SK-MEL-5 (cell line): ENCODE measurements at regions not wholly inside any gene's neighbourhood (a gene's known extent, or its start where the extent isn't known, plus 50 kb on each side); places are given as distances from the start of the nearest gene placed in this dataset.
"Not testable (repeated sequence)": the region's sequence is repeated elsewhere in the genome, so short reads cannot be mapped to it uniquely, and the experiment has no call there.

Experiments used
- DNase-seq: peaks from one replicate; pipeline ENCODE4 v3.0.0-alpha.2; 2016; ENCODE audit warnings: low read depth, low spot score
- in situ Hi-C: cut with HindIII; loops from 2 replicates; pipeline ENCODE4 v1.10.0; 2016; ENCODE audit warnings: low sequenced_read_pairs, high pct_unique_total_duplicates, low pct_unique_long_range_greater_than_20kb

DNA sequence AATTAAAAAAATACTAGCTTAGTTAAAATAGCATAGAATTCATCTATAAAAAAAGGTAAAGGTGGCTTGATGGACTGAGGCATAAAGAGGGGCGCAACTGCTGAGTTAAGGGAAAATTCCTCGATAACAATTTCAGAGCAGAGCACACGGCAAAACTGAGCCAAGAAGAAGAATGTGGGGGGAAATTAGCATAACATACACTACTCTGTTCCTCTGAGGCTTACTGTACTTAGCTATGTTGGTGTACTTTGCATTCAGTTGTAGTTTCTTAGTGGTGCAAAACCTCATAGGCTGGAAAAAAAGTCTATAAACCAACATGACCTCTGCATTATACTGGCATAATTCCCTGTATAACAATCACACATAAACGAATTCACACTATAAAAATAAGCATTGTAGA, 357.9 kb upstream of the LRRC3B start:
- in situ Hi-C loops, result no loop called here
- no peak for DNase-seq

DNA sequence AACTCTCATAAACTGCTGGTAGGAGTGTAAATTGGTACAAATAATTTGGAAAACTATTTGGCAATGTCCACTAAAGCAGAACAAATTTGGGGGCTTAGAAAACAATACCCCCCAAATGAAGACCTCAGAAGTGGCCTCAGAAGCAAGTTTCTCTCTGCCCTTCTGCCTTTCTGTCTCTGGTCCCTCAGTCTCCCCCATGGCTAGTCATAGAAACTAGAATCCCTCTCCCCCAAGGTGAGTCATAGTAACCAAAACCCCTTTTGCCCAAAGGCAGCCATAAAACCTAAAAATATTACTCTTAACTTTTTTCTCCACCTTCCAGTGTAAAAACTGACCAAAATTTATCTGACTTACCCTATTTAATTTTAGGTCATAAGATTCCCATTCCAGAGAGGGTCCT, 350.7 kb upstream of the LRRC3B start:
- in situ Hi-C loops, result no loop called here
- DNase-seq, result no peak

DNA sequence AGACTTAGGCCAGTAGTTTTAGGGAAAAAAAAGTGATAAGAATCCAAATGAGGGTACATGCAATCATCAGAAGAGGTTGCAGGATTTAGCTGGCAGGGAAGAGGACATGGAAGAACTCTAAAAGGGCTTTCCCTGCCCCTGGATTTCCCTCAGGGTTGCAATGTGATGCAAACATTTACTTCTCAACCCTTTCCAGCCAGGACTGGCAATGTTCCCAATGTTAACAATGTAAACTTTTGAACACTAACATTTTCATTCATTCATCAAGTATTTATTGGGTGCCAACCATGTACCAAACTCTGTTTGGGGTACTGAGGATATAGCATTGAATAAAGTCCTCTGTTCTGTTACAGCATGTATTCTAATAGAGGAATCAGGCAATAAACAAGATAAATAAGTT, 349.4 kb upstream of the LRRC3B start:
- no peak for DNase-seq
- in situ Hi-C loops, result no loop called here

DNA sequence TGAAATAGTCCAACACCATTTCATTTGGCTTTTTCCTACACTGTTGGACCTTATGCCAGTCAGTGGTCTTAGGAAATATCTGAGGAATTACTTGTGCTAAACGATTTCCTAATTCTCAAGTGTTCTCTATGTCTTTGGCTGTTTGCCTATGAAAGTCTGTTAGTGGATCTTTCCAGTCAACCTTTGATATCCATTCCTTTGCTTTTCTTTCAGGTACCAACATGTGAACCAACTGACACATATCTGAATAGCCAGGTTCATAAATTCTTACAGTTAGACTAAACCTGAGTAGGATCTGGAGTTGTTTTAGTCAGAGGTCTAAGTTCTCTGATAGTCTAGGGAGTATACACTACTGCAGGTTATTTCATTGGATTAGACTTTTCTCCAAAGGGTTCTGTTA, 343.5 kb upstream of the LRRC3B start:
- no peak for DNase-seq
- in situ Hi-C loops, result no loop called here

DNA sequence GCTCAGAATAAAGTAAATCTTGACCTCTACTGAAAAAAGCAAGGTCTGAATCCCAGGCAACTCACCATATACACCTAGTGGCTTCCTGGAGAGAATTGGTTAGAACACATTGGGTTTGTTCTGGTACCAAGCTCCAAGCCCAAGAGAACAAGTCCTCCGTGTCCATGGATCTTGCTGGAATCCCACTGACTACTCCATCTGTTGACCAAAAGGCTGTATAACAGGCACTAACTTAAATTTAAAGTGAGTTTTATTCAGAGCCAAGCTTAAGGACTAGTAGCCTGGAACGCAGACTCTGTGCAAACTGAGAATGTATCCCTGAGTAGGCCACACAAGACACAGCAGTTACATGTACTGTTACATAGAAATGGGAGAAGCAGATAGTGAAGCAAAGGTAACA, 342.1 kb upstream of the LRRC3B start:
- DNase-seq, result peak; percentile 9
- in situ Hi-C loops, result no loop called here

DNA sequence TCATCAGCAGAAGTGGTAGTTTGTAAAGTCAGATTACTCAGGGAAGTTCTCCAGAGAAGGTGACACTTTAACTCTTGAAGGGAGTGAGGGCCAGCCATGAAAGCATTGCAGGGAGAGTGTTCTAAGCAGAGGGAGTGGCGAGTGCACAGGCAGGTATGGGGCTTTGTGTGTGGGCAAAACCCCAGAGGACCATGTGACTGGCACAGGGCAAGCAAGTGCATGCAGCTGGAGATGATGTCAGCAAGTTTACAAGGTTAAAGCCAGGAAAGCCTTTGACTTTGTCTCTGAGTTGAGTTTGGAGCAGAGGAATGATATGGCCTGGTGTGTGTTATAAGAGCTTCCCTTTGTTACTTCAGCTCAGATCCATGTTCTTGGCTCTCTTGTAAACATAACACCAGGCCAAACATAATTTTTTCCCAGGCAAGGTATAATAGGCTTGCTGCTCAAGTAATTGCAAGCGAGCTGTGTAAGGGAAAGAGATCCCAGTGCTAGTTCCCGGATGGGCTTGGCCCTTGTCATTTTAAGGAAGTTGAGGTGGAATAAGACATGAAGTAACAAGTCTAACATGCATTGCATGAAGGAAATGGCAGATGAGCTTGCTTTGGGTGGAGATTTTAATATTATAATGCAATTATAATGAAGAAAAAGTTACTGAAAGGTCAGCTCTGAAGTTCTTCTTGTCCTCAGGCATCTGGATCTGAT, 341.1 kb upstream of the LRRC3B start:
- in situ Hi-C loops, result no loop called here
- no peak for DNase-seq

DNA sequence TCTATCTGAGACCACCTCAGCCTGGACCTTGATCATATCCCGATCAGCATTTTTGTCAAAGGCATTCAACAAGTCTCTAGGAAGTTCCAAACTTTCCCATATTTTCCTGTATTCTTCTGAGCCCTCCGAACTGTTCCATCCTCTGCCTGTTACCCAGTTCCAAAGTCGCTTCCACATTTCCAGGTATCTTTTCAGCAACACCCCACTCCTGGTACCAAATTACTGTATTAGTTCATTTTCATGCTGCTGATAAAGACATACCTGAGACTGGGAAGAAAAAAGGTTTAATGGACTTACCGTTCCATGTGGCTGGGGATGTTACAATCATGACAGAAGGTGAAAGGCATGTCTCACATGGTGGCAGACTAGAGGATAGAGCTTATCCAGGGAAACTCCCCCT, 338.1 kb upstream of the LRRC3B start:
- DNase-seq, in situ Hi-C loops: not testable (repeated sequence)

DNA sequence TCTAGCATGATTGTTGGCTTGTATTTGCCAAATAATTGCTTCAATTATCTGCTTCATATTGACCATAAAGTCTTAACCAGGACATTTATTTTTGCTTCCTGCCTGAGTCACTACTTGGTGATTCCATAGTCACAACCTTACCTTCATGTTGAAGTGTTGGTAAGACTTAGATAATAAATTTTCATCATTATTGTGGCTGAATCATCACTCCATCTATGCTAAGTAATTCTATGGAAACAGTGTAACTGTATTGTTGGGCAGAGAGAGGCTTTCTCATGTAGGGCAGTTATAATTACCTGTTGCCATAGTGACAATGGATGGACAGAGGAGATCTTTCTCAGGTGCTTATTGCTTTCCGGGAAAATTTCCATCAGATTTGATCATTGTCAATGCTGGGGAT, 330.7 kb upstream of the LRRC3B start:
- no peak for DNase-seq
- in situ Hi-C loops, result no loop called here

DNA sequence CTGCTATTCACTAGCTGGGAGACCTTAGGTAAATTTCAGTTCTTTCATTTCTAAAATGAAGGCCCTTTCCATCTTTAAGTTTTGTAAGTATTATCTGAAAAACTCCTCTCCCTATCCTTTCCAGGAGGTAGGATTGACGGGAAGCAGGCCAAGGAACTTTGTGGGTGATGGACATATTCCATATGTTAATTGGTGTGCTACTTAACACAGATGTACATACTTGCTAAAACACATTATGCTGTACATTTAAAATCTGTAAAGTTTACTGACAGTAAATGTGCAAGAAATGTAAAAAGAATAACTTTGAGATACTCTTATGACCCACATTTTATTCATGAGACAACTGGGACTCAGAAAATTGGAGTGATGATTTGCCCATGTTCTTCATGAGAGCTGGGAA, 329.8 kb upstream of the LRRC3B start:
- no peak for DNase-seq
- in situ Hi-C loops, result no loop called here

DNA sequence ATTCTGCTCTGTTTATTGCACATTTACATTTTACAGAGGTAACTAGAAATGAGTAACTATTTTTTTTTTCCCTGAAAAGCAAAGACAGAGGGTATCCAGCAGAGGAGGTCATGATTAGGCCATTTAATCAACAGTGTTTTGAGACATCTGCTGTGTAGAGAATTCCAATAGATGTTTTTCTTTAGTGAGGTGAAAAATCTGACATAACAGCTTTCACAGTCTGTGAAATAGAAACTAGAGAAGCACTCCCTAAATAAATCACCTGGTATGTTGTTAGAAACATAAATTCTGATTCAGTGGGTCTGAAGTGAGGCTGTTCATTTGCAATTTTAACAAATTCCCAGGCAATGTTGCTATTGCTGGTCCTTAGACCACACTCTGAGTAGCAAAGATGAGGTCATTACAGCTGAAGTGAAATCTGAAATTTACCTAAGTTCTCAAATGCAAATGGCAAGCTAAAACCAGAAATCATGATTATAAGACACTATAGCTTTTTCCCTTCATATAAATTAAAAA, 329.2 kb upstream of the LRRC3B start:
- in situ Hi-C loops, result no loop called here
- DNase-seq, result no peak

DNA sequence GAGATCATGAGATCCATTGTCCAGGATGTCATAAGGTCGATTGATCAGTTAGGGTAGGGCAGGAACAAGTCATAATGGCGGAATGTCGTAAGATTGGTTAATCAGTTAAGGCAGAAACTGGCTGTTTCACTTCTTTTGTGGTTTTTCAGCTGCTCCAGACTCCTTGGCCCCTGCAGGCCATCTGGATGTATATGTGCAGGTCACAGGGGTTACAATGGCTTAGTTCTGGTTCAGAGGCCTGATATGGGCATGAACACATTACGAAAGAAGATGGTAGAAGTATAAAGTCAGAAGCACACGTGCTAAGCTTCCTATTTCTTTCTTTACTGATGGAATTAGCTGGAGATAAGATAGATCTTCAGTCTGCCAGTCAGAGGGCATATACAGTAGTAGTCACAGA, 315.4 kb upstream of the LRRC3B start:
- in situ Hi-C loops, result no loop called here
- no peak for DNase-seq

DNA sequence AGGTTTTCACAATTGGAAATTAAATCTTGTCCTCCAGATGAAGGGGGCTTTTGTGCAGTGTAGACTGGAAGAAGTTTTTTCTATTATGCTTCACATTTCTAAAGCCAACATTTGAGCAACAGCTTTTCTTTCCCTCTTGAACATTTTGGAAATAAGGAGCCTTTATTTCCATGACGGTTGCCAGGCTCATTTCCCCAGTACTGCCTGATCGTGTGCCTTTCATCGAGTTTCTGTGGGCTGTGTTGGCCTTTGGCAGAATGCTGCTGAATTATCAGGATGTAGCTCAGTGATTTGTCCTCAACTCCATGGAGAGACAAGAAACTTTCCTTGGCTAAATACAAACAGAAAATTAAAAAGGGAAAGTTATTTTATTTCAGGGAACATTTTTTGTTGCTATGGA, 314.8 kb upstream of the LRRC3B start:
- in situ Hi-C loops, result no loop called here
- DNase-seq, result no peak

DNA sequence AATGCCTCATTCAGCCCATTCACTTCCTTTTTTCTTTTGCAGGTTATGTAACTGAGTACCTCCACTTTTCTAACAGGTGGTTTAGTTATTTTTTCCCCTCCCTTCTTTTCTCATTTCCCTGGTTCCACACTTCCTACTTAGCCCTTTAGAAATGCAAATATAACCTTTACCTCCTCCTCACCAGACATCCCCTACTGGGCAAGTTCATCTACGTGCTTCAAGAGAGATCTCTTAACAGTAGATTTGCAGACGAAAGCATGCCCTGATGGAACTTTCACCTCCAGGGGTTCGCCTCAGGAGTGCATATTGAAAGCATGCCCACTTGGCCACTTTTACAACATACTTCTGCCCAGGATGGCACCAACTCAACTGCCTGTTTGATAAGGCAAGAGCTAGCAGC, 314.1 kb upstream of the LRRC3B start:
- in situ Hi-C loops, result no loop called here
- no peak for DNase-seq

DNA sequence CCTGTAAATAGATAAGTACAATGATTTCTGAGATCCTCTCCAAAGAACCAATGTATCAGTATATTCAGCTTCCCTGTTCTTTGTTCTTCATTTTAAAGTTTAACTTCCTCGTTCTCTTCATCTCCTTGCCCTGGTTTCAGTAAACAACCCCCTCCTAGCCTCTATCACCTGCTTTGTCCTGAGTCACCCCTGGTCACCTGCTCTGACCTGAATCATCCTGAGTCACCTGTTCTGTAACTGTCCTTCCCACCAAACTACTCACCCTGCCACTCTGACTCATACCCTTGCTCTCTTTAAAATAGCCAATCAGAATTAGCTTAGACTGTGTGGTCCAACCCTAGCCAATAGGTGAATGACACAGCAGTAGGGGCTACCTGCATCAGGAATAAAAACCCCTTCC, 313.0 kb upstream of the LRRC3B start:
- DNase-seq, in situ Hi-C loops: not testable (repeated sequence)

DNA sequence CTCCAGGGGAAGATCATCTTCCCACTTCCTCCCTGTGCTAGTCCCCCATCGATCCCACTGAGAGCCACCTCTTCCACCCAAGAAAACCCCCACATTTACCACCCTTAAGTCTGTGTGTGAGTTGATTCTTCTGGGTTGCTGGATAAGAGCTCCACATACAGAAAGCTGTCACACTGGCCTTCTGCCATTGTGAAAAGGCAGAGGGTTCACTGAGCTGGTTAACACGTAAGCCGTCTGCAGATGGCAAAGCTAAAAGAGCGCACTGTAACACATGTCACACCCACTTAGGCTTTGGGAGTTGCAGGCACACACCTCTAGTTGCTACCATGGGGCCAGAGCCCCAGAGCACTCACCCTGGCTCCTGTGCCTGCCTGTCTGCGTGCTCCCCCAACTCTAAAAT, 309.8 kb upstream of the LRRC3B start:
- no peak for DNase-seq
- in situ Hi-C loops, result no loop called here

DNA sequence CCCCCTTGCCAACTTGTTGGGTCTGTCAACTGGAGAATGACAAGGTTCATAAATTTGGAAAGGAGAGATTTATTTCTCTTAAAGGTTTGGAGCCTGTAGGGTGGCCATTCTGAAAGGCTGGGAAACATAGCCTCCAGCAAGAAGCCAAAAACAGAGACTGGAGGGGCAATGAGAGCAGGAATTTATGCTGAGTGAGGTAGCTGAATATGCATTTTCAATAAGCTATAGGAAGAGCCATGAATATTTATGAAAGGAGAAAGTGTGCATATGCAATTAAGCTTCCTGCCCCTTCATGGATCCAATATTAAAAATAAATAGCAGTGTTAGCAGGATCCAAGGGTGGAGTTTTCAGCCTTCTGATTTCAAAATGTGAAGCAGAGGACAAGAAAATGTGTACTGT, 306.1 kb upstream of the LRRC3B start:
- in situ Hi-C loops, result no loop called here
- no peak for DNase-seq

DNA sequence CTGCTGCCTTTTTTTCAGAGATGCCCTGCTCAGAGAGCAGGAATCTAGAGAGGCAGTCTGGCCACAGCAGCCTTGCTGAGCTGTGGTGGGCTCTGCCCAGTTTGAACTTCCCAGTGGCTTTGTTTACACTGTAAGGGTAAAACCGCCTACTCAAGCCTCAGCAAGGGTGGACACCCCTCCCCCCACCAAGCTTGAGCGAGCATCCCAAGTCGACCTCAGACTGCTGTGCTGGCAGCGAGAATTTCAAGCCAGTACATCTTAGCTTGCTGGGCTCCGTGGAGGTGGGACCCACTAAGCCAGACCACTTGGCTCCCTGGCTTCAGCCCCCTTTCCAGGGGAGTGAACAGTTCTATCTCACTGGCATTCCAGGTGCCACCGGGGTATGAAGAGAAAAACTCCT, 298.8 kb upstream of the LRRC3B start:
- DNase-seq, in situ Hi-C loops: not testable (repeated sequence)

DNA sequence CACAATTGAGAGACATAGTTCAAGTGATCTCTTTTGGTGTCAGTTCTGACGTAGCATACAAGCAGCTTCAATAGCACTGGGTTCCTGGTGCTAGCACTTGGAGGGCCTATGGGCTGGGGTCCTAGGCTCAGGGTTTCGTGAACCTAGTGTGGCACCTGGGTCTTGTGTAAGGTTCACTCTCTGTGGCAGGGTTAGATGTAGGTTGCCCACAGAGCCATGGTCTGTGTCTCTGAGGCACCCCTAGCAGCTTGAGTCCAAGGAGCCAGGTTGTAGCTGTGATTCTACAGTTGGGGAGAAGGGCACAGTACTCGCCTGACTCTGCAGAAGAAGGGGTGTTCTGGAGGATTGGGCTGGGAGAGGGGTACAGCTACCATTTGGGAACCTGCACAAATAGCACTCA, 282.6 kb upstream of the LRRC3B start:
- DNase-seq, result no peak
- in situ Hi-C loops, result no loop called here

DNA sequence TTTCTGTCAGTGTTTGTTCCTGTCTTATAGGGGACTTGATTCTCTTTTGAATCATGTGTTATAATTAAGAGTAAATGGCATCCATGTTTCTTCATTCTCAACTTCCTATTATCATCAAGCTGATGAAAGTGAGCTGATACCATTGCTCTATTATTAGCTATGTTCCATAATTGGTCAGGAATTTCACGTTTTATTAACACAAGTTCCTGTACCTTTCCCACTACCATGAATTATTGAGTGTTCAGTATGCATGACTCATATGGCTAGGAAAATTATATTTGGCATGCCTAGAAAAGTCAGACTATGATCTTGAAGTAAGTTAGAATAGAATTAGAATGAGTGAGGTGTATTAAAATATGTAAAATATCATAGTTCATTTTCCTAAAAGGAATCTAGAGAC, 278.9 kb upstream of the LRRC3B start:
- in situ Hi-C loops, result no loop called here
- DNase-seq, result no peak

DNA sequence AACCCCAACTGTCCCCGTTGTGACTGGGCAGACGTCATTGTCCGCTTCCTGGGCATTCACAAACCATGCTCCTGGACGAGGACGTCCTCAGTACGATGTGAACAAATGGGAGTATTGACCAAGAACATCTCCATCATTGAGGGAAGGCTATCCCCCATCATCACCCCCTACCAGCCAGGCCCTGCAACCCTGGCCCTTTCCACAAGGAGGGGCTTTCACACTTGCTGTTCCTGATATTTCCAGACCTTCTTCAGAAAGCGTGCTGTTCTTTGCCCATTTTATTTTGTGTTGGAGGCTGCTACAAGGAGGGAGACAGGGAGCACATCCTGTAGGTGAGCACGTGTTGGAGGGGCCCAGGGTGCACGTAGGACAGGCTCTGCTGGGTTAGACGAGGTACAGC, 277.0 kb upstream of the LRRC3B start:
- no peak for DNase-seq
- in situ Hi-C loops, result no loop called here
